ENCODE measurements at regions not wholly inside any gene's neighbourhood (a gene's known extent, or its start where the extent isn't known, plus 50 kb on each side); places are given as distances from the start of the nearest gene placed in this dataset.

DNA sequence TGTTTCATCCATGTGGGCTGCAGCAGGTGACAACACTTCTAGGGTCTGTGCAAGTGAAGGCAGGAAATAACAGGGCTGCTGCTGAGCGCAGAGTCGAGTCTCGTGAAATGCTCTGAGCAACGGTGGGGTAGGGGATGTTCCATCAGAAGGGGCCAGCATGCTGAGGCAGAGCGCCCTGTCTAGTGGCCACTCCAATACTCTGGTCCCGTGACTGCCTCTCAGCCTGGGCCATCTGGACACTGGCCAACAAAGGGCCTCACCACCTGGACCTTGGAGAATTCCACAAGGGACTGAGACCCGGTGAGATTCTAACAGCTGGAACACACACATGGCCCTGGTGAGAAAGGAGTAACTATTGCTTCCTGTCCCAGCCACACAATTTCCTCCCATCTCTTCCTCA is 375.7 kb downstream of the SHANK2 start:
- Histone ChIP-seq H3K9me2 (ENCODE audit: insufficient read depth, low read length) (no peaks in the 10 kb centered on the region), H3K36me3 (ENCODE audit: insufficient read depth, low read length) (no peaks in the 10 kb centered on the region), H3K9me3 (ENCODE audit: low read length) (no peaks in the 10 kb centered on the region), H3K79me2 (replicated peaks; ENCODE audit: insufficient read depth, low read length) (no peaks in the 10 kb centered on the region), H3F3A (ENCODE audit: insufficient read depth, low read length, poor library complexity, severe bottlenecking) (no peaks in the 10 kb centered on the region), H3K4me3 (ENCODE audit: low read length) (no peak overlapping the region), H3K4me2 (ENCODE audit: low read length) (no peak overlapping the region), H4K20me1 (ENCODE audit: insufficient read depth) (no peaks in the 10 kb centered on the region), H3K27ac (ENCODE audit: low read length) (no peak overlapping the region), H3K9ac (ENCODE audit: low read length) (no peak overlapping the region), H2AFZ (ENCODE audit: low read depth, low read length) (no peak overlapping the region), H3K27me3 (ENCODE audit: insufficient read depth, low read depth, low read length) (no peaks in the 10 kb centered on the region)
- no peak for TF ChIP-seq REST (IDR thresholded peaks at IDR 0.05; ENCODE audit: borderline replicate concordance)
- TF ChIP-seq SMC3 (conservative IDR thresholded peaks at IDR 0.05; ENCODE audit: poor library complexity): no peak
- no peak for TF ChIP-seq RAD21 (conservative IDR thresholded peaks at IDR 0.05)
- TF ChIP-seq POLR2AphosphoS5 (IDR thresholded peaks at IDR 0.05): no peak
- no peak for TF ChIP-seq EP300 (conservative IDR thresholded peaks at IDR 0.05; ENCODE audit: poor library complexity, severe bottlenecking)
- TF ChIP-seq TAF1 (IDR thresholded peaks at IDR 0.05; ENCODE audit: low read depth): no peak
- no peak for TF ChIP-seq EZH2 (IDR thresholded peaks at IDR 0.05; ENCODE audit: borderline replicate concordance, insufficient read depth, low read length, poor library complexity, severe bottlenecking)

DNA sequence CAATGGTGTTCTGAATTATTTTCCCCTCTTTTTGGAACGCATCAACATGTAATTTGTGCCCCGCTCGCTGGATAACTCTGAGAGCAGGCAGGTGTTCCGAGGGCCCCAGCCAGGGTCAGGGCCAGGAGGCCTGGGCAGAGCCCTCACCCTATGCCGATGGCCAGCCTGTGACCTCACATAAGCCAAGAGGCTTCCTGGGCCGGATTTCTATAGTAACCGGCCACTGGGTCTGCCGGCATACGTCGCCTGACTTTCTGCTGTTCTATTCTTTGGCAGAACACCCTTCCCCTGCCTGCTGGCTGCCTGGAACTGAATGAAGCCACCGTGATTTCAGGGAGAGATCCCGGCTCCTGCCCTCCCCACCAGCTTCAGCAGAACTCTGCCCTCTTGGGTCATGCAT is 375.2 kb downstream of the SHANK2 start:
- Histone ChIP-seq H4K20me1 (ENCODE audit: insufficient read depth) (no peaks in the 10 kb centered on the region), H3K9ac (ENCODE audit: low read length) (no peak overlapping the region), H3K9me3 (ENCODE audit: low read length) (no peaks in the 10 kb centered on the region), H3K9me2 (ENCODE audit: insufficient read depth, low read length) (no peaks in the 10 kb centered on the region), H3K36me3 (ENCODE audit: insufficient read depth, low read length) (no peaks in the 10 kb centered on the region), H3K27me3 (ENCODE audit: insufficient read depth, low read depth, low read length) (no peaks in the 10 kb centered on the region), H3K27ac (ENCODE audit: low read length) (no peak overlapping the region), H3F3A (ENCODE audit: insufficient read depth, low read length, poor library complexity, severe bottlenecking) (no peaks in the 10 kb centered on the region), H3K4me2 (ENCODE audit: low read length) (no peak overlapping the region), H3K79me2 (replicated peaks; ENCODE audit: insufficient read depth, low read length) (no peaks in the 10 kb centered on the region), H2AFZ (ENCODE audit: low read depth, low read length) (no peak overlapping the region), H3K4me3 (ENCODE audit: low read length) (no peak overlapping the region)
- TF ChIP-seq, protein P1, sequence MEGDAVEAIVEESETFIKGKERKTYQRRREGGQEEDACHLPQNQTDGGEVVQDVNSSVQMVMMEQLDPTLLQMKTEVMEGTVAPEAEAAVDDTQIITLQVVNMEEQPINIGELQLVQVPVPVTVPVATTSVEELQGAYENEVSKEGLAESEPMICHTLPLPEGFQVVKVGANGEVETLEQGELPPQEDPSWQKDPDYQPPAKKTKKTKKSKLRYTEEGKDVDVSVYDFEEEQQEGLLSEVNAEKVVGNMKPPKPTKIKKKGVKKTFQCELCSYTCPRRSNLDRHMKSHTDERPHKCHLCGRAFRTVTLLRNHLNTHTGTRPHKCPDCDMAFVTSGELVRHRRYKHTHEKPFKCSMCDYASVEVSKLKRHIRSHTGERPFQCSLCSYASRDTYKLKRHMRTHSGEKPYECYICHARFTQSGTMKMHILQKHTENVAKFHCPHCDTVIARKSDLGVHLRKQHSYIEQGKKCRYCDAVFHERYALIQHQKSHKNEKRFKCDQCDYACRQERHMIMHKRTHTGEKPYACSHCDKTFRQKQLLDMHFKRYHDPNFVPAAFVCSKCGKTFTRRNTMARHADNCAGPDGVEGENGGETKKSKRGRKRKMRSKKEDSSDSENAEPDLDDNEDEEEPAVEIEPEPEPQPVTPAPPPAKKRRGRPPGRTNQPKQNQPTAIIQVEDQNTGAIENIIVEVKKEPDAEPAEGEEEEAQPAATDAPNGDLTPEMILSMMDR (IDR thresholded peaks at IDR 0.05; ENCODE audit: poor library complexity, severe bottlenecking): no peak
- no peak for TF ChIP-seq RAD21 (conservative IDR thresholded peaks at IDR 0.05)
- TF ChIP-seq SMC3 (conservative IDR thresholded peaks at IDR 0.05; ENCODE audit: poor library complexity): no peak
- no peak for TF ChIP-seq POLR2AphosphoS5 (IDR thresholded peaks at IDR 0.05)
- no peak for TF ChIP-seq TAF1 (IDR thresholded peaks at IDR 0.05; ENCODE audit: low read depth)
- TF ChIP-seq EZH2 (IDR thresholded peaks at IDR 0.05; ENCODE audit: borderline replicate concordance, insufficient read depth, low read length, poor library complexity, severe bottlenecking): no peak
- no peak for TF ChIP-seq EP300 (conservative IDR thresholded peaks at IDR 0.05; ENCODE audit: poor library complexity, severe bottlenecking)
- TF ChIP-seq REST (IDR thresholded peaks at IDR 0.05; ENCODE audit: borderline replicate concordance): no peak
- no peak for TF ChIP-seq MXI1 (conservative IDR thresholded peaks at IDR 0.05; ENCODE audit: poor library complexity, severe bottlenecking)
